Neural cell (in vitro differentiated cells): ENCODE measurements at regions not wholly inside any gene's neighbourhood (a gene's known extent, or its start where the extent isn't known, plus 50 kb on each side); places are given as distances from the start of the nearest gene placed in this dataset.

Experiments used
- CTCF ChIP-seq: fragments of 450-650 bp; IDR thresholded peaks from 2 replicates; pipeline ENCODE4 v1.5.1; 2014; ENCODE audit warnings: antibody characterized with exemption, mild to moderate bottlenecking, moderate library complexity; ENCODE audit not compliant: poor library complexity, severe bottlenecking
- EZH2 ChIP-seq: fragments of 200-600, 300-800 bp; shearing (Covaris generic), sonication (generic); IDR thresholded peaks from 2 replicates; pipeline ENCODE4 v1.6.1; 2014; ENCODE audit warnings: antibody characterized with exemption, low read length, borderline replicate concordance, mild to moderate bottlenecking; ENCODE audit not compliant: insufficient read depth, poor library complexity, severe bottlenecking
- POLR2AphosphoS5 ChIP-seq: IDR thresholded peaks from 2 replicates; pipeline ENCODE4 v1.6.1; 2012
- RAD21 ChIP-seq: fragments of 450-650 bp; conservative IDR thresholded peaks from 2 replicates; pipeline ENCODE4 v1.6.1; 2014; ENCODE audit warnings: antibody characterized with exemption, mild to moderate bottlenecking, moderate library complexity

- TF ChIP-seq CTCF (no peak), RAD21 (no peak), POLR2AphosphoS5 (no peak), EZH2 (no peak)
These were observed 104.1 kb upstream of the TRIB2 start for GRCh38 chr2:12612671-12613070.
